GM18502 (cell line): ENCODE measurements at regions not wholly inside any gene's neighbourhood (a gene's known extent, or its start where the extent isn't known, plus 50 kb on each side); places are given as distances from the start of the nearest gene placed in this dataset.
"Not testable (repeated sequence)": the region's sequence is repeated elsewhere in the genome, so short reads cannot be mapped to it uniquely, and the experiment has no call there.

Source experiments
- ATAC-seq: cut with Tn5 transposase; IDR thresholded peaks from one replicate; pipeline ENCODE4 v1.9.1; 2021; ENCODE audit warnings: mild to moderate bottlenecking; ENCODE audit not compliant: unreplicated experiment, poor library complexity

- no peak for ATAC-seq
Observed at GRCh38 chr2:138066139-138066806, 102.0 kb downstream of the HNMT start.

GRCh38 chr2:138066841-138067240 lies 102.6 kb downstream of the HNMT start:
- no peak for ATAC-seq

DNA sequence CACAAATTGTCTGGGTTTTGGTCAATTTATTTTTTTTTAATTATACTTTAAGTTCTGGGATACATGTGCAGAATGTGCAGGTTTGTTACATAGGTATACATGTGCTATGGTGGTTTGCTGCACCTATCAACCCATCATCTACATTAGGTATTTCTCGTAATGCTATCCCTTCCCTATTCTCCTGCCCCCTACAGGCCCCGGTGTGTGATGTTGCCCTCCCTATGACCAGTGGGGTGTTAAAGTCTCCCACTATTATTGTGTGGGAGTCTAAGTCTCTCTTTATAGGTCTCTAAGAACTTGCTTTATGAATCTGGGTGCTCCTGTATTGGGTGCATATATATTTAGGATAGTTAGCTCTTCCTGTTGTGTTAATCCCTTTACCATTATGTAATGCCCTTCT lies 104.4 kb downstream of the HNMT start:
- ATAC-seq: not testable (repeated sequence)

DNA sequence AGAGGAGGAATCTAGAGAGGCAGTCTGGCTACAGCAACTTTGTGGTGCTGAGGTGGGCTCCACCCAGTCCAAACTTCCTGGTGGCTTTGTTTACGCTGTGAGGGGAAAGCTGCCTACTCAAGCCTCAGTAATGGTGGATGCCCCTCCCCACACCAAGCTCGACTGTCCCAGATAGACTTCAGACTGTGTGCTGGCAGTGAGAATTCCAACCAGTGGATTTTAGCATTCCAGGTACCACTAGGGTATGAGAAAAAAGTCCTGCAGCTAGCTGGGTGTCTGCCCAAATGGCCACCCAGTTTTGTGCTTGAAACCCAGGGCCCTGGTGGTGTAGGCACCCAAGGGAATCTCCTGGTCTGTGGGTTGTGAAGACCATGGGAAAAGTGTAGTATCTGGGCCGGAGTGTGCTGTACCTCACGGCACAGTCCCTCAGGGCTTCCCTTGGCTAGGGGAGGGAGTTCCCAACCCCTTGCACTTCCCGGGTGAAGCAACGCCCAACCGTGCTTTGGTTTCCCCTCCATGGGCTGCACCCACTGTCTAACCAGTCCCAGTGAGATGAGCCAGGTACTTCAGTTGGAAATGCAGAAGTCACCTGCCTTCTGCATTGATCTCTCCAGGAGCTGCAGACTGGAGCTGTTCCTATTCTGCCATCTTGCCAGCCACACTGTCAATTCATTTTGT lies 106.9 kb downstream of the HNMT start:
- ATAC-seq: not testable (repeated sequence)

DNA sequence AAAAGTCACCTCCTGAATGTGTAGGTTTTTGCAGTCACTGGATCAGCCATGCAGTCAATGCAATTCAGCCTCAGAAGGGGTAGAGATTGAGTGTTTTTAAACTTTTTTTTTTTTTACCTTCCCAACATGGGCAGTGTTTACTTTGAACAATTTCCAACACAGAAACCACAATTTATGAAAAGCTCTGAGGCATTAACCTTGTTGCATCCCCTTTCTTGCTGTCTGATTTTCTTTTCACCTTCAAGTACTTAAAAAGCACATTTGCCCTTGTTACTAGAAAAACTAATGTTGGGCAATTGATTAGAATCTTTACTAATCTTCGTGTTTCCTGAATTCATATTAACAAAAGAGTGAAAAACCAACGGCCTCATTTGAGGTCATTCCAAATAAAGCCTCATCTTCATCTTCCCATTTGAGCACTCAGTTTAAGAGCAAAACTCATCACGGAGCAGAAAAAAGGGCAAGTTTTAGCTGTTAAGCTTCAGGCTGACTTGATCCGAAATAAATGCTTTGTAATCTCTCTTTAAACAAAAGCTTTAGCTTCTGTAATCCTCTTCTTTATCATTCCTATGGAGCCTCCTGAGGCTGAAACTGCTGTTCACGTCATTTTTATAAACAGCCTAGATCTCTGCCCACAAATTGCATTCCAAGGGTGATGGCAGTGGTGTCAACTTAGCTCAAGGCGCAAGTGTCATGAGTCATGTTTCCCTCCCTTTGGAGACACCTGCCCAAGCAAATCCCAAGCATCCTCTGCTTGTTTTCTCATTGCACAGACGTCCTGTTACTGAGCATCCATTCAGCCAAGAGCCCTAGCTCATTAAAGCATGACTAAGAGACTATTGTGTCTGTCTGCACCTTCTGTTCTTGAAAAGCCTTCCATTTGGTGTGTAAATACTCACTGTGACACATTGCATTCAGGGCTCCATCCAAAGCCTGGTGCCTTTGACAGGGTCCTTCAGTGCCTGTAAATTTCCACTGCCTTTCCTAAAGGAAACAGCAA lies 107.7 kb downstream of the HNMT start:
- ATAC-seq: no peak

DNA sequence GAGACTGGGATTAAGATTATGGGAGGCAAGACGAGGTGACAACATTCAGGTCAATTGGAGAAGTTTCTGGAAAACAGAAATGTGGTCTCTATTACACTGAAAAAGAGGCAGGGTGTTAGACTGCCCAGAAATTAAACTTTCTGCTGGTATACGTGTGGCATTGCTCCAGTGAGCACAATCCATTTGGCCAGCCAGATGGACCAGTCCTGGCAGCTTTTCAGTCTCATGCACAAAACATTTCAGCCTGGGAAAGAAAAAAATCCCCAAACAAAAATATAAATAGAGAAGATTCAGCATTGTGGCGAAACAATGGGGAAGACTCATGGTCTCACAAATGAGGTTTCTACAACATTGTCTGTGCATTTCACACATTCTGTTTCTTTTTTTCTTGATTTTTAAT lies 113.9 kb downstream of the HNMT start:
- no peak for ATAC-seq

- no peak for ATAC-seq
Observed at GRCh38 chr2:138079976-138080375, 115.7 kb downstream of the HNMT start.

DNA sequence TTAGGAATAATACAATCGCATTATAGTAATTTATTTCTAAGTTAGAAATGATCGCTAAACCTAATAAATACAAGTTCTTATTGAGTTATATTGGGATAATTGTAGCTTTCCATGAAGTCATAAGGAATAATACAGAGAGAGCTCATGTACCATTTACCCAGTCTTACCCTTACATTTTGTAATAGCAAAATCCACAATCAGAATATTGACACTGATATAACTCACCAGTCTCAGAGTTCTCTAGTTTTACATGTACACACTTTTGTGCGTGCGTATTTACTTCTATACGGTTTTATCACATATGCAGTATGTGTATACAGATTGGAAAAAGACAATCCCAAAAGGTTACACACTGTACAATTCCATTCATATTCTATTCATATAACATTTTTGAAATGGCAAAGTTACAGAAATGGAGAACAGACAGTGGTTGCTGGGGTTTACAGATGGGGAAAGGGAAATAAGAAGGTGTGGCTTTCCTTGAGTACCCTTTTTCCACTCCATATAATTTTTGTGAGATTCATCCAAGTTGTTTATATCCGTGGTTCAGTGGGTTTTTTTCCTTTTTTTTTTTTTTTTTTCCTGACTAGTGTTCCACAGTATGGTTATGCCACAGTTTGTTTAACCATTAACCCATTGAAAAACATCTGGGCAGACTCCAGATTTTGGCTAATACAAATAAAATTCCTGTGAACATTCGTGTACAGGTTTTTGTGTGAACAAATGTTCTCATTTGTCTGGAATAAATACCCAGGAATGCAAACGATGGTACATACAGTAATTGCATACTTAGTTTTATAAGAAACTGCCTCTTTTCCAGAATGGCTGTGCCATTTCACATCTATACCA lies 117.2 kb downstream of the HNMT start:
- no peak for ATAC-seq

- no peak for ATAC-seq
Observed at GRCh38 chr2:138084206-138084605, 119.9 kb downstream of the HNMT start.

DNA sequence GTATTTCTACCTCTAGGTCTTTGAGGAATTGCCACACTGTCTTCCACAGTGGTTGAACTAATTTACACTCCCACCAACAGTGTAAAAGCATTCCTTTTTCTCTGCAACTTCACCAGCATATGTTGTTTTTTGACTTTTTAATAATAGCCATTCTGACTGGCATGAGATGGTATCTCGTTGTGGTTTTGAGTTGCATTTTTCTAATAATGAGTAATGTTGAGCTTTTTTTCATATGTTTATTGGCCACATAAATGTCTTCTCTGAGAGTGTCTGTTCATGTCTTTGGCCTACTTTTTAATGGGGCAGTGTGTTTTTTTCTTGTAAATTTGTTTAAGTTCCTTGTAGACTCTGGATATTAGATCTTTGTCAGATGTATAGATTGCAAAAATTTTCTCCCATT lies 121.2 kb downstream of the HNMT start:
- not testable (repeated sequence) for ATAC-seq

GRCh38 chr2:138086576-138086975 lies 122.3 kb downstream of the HNMT start:
- no peak for ATAC-seq

DNA sequence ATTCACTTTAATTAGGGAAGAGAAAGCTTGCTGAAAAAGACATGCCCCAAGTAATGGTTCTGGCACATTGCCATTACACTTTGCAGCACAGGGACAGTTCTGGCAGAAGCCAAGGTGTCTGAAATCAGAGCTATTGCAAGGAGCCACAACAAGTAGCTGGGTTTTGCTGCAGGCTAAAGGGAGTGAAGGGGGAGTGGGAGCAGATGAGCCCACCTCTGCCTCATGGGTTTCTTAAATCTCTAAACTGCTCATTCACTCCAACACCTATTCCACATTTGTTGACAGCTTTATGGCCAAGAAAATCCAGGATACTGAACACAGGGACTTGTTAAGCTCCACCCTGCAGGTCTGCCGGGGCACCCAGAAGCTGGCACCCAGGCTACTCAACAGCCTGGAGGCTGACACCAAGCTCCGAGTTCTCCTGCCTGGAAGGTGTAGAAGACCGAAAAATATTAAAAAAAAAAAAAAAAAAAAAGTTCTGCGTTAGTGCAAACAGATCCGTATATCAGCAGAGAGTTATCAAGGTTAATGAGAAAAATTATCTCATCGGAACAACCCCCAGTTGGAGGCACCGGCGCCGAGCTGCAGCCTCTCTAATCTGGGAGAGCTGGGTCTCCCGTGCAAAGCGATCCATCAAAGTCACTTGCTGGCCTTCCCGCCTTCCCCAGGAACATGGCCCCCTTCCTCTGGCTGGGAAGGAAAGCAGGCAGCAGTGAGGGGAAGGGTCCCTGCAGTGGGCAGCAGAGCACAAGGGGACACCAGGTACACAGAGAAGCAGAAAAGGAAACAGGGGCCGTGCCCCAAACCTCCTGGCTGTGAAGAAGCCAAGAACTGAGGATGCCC lies 123.7 kb downstream of the HNMT start:
- no peak for ATAC-seq

DNA sequence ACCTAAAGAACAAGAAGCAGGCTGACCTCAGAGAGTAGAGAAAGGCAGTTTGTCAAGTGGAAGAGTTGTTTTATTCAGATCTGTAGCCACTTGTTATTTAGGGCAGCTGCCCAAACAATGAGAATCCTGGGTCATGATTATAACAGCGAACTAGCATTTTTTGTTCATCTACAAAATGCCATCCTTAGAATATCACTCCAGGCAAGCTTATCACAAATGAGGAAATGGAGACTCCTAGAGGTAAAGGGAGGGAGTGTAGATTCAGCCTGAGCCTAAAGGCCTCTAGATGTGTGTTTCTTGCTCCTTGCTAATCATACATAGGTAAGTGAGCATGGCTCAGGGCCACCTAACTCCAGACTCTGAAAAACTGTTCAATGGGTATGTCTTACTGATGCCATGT lies 126.1 kb downstream of the HNMT start:
- ATAC-seq: peak; percentile 93

DNA sequence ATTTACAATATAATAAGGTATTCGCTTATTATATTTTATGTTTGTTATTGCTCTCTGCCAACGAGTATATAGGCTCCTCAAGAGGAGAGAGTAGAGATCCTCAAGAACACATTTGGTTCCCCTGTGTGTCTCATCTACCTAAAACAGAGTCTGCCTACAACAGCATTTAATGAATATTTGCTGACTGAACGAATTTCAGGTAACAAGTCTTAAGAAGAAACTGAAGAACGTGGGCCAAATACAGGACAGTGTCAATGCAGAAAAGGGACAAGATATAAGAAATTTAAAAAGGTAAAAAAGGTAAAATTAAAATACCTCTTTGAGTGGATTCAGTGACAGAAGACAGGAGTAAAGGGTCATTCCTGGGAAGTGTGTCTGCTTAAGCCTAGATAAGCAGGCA lies 129.2 kb downstream of the HNMT start:
- no peak for ATAC-seq

GRCh38 chr2:138094031-138094430 lies 129.8 kb downstream of the HNMT start:
- ATAC-seq: no peak

DNA sequence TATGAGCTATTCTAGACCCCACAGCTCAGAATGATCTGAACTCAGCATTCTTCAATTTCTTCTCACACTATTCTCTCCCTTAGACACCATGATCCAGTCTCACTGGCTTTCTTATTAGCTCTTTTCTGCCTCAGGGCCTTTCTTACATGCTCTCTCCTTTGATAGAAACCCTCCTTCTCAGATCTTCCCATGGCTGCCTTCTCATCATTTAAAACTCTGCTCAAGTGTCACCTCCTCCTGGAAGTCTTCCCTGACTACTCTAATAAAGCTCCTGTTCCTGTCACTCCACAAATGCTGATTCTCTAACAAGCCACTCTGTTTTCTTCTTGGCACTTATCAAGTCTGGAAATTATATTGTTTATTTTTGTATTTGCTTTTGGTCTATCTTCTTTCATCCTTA lies 131.1 kb downstream of the HNMT start:
- no peak for ATAC-seq

GRCh38 chr2:138099288-138099687 lies 135.0 kb downstream of the HNMT start:
- ATAC-seq: not testable (repeated sequence)

DNA sequence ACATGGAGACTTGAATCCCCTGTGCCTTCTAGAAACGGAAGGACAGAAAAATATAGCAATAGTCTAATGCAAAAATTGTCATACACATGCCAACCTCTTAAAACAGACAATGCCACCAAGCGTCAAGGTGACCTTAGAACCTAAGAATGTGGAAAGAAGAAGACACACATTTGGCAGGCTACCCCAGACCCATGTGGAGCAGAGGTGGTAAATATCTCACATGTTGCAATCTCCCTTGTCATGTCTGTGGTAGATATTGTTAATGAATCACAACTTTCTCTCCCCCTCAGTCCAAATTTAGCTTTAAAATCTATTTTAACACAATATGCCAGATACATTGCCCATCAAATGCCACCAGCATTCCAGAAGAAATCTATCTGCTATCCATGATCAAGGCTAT lies 137.4 kb downstream of the HNMT start:
- no peak for ATAC-seq

DNA sequence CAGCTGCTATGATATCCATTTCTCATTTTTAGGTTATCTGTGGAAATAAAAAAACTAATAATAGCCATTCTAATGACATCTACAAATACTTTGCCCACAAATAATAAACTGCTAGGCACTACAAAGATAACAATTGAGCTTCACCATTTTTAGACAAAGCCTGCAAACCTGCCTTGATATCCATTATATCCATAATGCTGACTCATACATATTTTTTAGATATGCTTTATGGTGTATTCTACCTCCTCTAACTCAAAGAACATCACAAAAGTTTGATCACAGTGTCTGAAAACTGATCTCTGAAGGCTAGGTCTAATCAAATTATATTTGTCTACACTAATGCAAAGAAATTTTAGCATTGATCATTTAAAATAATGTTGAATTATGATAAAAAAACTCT lies 138.4 kb downstream of the HNMT start:
- no peak for ATAC-seq
